ENCODE measurements at regions not wholly inside any gene's neighbourhood (a gene's known extent, or its start where the extent isn't known, plus 50 kb on each side); places are given as distances from the start of the nearest gene placed in this dataset.

- TF ChIP-seq CTCF (IDR thresholded peaks at IDR 0.05; ENCODE audit: low read depth, low read length) (no peak), POLR2A (IDR thresholded peaks at IDR 0.05; ENCODE audit: extremely low read depth, insufficient read length) (no peak), MAX (IDR thresholded peaks at IDR 0.05; ENCODE audit: low read depth, low read length) (no peak), MYC (IDR thresholded peaks at IDR 0.05; ENCODE audit: low read depth, low read length) (no peak)
Measured at GRCh38 chr12:46609273-46609623, 216.5 kb downstream of the SLC38A4 start.

All from NB4 (cell line).